Keratinocyte (primary cell): ENCODE measurements at regions not wholly inside any gene's neighbourhood (a gene's known extent, or its start where the extent isn't known, plus 50 kb on each side); places are given as distances from the start of the nearest gene placed in this dataset.

ENCODE experiments used
- CTCF ChIP-seq, 3 experiments: IDR thresholded peaks in 1 of 3; conservative IDR thresholded peaks in 1 of 3; optimal IDR thresholded peaks in 1 of 3; 2 replicates in 2 of 3; 3 replicates in 1 of 3; pipeline versions ENCODE3 to v1.5.1; 2011; ENCODE audit warnings: low read length in 3 of 3, mild to moderate bottlenecking in 3 of 3, moderate library complexity in 2 of 3, control low read depth in 1 of 3, inconsistent platforms in 1 of 3; ENCODE audit not compliant: insufficient read depth in 2 of 3; ENCODE audit errors: extremely low read depth in 1 of 3
- EZH2 ChIP-seq: IDR thresholded peaks from one replicate; pipeline ENCODE4 v1.6.1; 2012; ENCODE audit warnings: inconsistent platforms, mild to moderate bottlenecking, low read length, moderate library complexity

- no peak for TF ChIP-seq CTCF (optimal IDR thresholded peaks at IDR 0.05 in 1 of 3, IDR thresholded peaks at IDR 0.05 in 1 of 3, conservative IDR thresholded peaks at IDR 0.05 in 1 of 3; ENCODE audit: extremely low read depth in 1 of 3, insufficient read depth in 2 of 3, low read length in 3 of 3)
- TF ChIP-seq EZH2, result no peak
Measured at GRCh38 chr10:109592391-109592790, 330.9 kb downstream of the XPNPEP1 start.
